IPS-15b (cell line): ENCODE measurements at regions not wholly inside any gene's neighbourhood (a gene's known extent, or its start where the extent isn't known, plus 50 kb on each side); places are given as distances from the start of the nearest gene placed in this dataset.
"Not testable (repeated sequence)": the region's sequence is repeated elsewhere in the genome, so short reads cannot be mapped to it uniquely, and the experiment has no call there.

Experiments used
- H3K27me3 ChIP-seq: one replicate; pipeline ENCODE4 v1.6.1; 2013; ENCODE audit warnings: low read length; ENCODE audit not compliant: control insufficient read depth, insufficient read depth
- H3K36me3 ChIP-seq: one replicate; pipeline ENCODE4 v1.6.1; 2013; ENCODE audit warnings: low read length; ENCODE audit not compliant: control insufficient read depth, insufficient read depth
- H3K4me1 ChIP-seq: one replicate; pipeline ENCODE4 v1.6.1; 2013; ENCODE audit warnings: mild to moderate bottlenecking, low read length; ENCODE audit not compliant: control insufficient read depth, insufficient read depth
- H3K4me3 ChIP-seq: one replicate; pipeline ENCODE4 v1.5.1; 2013; ENCODE audit warnings: low read depth, low read length
- H3K9ac ChIP-seq: one replicate; pipeline ENCODE4 v1.6.1; 2013; ENCODE audit warnings: low read depth, mild to moderate bottlenecking, low read length
- H3K9me3 ChIP-seq: one replicate; pipeline ENCODE4 v1.6.1; 2013; ENCODE audit warnings: mild to moderate bottlenecking, low read length; ENCODE audit not compliant: control insufficient read depth, insufficient read depth

GRCh38 chr1:72969461-72969860, 687.1 kb upstream of the NEGR1 start:
- Histone ChIP-seq H3K9ac (no peak overlapping the region), H3K4me3 (no peak overlapping the region), H3K4me1 (no peaks in the 10 kb centered on the region), H3K27me3 (no peaks in the 10 kb centered on the region), H3K36me3 (peaks cover 5% of the 10 kb centered on the region), H3K9me3 (no peaks in the 10 kb centered on the region)

- Histone ChIP-seq H3K4me3 (no peak overlapping the region), H3K27me3 (no peaks in the 10 kb centered on the region), H3K9me3 (no peaks in the 10 kb centered on the region), H3K36me3 (no peaks in the 10 kb centered on the region), H3K9ac (no peak overlapping the region), H3K4me1 (no peaks in the 10 kb centered on the region)
Observed at GRCh38 chr1:72954943-72955342, 672.6 kb upstream of the NEGR1 start.

- H3K9me3 ChIP-seq, H3K4me1 ChIP-seq, H3K27me3 ChIP-seq, H3K4me3 ChIP-seq, H3K36me3 ChIP-seq, H3K9ac ChIP-seq: not testable (repeated sequence)
Observed at GRCh38 chr1:72950900-72951299, 668.6 kb upstream of the NEGR1 start.

DNA sequence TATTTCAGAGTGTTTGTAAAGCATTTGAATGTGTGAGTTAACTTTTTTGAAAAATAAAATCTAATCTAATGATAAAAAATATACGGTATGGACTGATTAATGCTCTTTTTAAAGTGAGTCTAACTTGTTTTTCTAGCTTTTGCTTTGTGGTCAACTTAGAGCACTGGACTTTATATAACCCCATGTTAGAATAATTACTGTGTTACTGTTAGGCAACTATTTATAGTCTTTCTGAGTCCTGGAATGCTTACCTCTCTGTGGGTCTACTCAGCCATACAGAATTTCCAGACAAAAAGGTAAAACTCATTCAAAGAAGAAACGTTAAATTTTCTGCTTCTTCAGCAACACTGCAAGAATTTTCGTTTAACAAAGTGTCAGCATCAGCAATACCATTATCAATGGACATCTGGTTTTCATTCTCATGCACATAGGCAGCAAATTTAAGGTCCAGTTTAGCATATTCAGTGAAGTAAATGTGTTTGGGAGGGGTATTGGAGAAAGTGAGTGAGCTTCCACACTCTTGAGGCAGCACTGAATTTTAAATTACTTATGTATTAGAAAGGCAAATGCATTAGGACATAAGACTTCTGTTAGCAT, 664.7 kb upstream of the NEGR1 start:
- no peaks in the 10 kb centered on the region for H3K9me3 ChIP-seq

GRCh38 chr1:72942008-72942407, 659.7 kb upstream of the NEGR1 start:
- Histone ChIP-seq H3K4me1 (peaks cover 12% of the 10 kb centered on the region), H3K9ac (no peak overlapping the region), H3K9me3 (no peaks in the 10 kb centered on the region)

More for the DNA sequence above, 664.7 kb upstream of the NEGR1 start:
- Histone ChIP-seq H3K4me1 (peaks cover 16% of the 10 kb centered on the region), H3K4me3 (no peak overlapping the region), H3K9ac (no peak overlapping the region), H3K27me3 (no peaks in the 10 kb centered on the region), H3K36me3 (no peaks in the 10 kb centered on the region)

GRCh38 chr1:72938408-72938807, 656.1 kb upstream of the NEGR1 start:
- no peaks in the 10 kb centered on the region for H3K27me3 ChIP-seq
- no peaks in the 10 kb centered on the region for H3K36me3 ChIP-seq
- H3K9ac ChIP-seq, result no peak overlapping the region
- H3K4me3 ChIP-seq, result no peak overlapping the region
- no peaks in the 10 kb centered on the region for H3K9me3 ChIP-seq
- H3K4me1 ChIP-seq, result peaks cover 4% of the 10 kb centered on the region

More at GRCh38 chr1:72942008-72942407, 659.7 kb upstream of the NEGR1 start:
- H3K36me3 ChIP-seq, result no peaks in the 10 kb centered on the region
- no peaks in the 10 kb centered on the region for H3K27me3 ChIP-seq
- no peak overlapping the region for H3K4me3 ChIP-seq

GRCh38 chr1:72937905-72938304, 655.6 kb upstream of the NEGR1 start:
- Histone ChIP-seq H3K9me3 (no peaks in the 10 kb centered on the region), H3K9ac (no peak overlapping the region), H3K4me3 (no peak overlapping the region)

GRCh38 chr1:72936942-72937341, 654.6 kb upstream of the NEGR1 start:
- Histone ChIP-seq H3K36me3 (no peaks in the 10 kb centered on the region), H3K9ac (no peak overlapping the region), H3K4me1 (no peaks in the 10 kb centered on the region), H3K9me3 (no peaks in the 10 kb centered on the region), H3K4me3 (no peak overlapping the region), H3K27me3 (no peaks in the 10 kb centered on the region)

More at GRCh38 chr1:72937905-72938304, 655.6 kb upstream of the NEGR1 start:
- no peaks in the 10 kb centered on the region for H3K27me3 ChIP-seq
- H3K36me3 ChIP-seq, result no peaks in the 10 kb centered on the region
- peaks cover 3% of the 10 kb centered on the region for H3K4me1 ChIP-seq

- Histone ChIP-seq H3K27me3 (no peaks in the 10 kb centered on the region), H3K9ac (no peak overlapping the region), H3K4me3 (no peak overlapping the region), H3K36me3 (no peaks in the 10 kb centered on the region), H3K9me3 (no peaks in the 10 kb centered on the region), H3K4me1 (no peaks in the 10 kb centered on the region)
Observed at GRCh38 chr1:72936151-72936740, 653.9 kb upstream of the NEGR1 start.

DNA sequence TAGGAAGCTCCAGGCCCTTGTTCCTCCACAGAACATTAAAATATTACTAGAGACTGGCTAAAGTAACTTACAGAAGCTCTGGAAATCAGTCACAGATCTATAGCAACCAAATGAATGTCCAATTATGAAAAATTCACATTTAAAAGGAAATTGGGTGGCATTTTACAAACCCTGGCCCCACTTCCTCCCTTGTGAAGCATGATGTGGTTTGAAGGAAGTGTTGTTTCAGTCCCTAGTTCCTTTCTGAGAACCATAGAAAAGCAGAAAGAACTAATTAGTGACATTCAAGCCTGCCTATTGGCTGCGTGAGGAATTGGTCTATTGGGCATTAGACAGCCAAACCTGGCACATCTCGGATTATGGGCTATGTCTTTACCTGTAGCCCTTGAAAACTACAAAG, 649.7 kb upstream of the NEGR1 start:
- Histone ChIP-seq H3K4me1 (no peaks in the 10 kb centered on the region), H3K9ac (no peak overlapping the region), H3K4me3 (no peak overlapping the region), H3K36me3 (no peaks in the 10 kb centered on the region), H3K9me3 (no peaks in the 10 kb centered on the region), H3K27me3 (no peaks in the 10 kb centered on the region)

DNA sequence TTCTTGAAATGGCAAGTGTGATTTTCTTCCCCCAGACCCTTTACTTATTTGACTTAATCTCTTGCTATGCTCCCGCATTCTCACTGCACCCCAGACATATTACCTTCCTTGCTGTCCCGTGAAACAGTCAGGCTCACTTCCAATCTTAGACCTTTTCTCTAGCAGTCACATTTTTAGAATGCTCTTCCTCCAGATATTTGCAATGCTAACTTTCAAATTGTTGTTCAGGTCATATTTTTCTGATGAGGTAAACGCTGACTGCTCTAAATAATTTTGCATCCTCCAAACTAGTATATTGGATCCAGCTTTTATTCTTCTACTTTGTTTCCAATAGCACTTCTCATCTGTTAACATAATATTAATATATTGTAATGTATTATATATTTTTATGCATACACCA, 648.2 kb upstream of the NEGR1 start:
- no peak overlapping the region for H3K9ac ChIP-seq
- H3K4me1 ChIP-seq, result no peaks in the 10 kb centered on the region
- no peaks in the 10 kb centered on the region for H3K9me3 ChIP-seq
- H3K36me3 ChIP-seq, result no peaks in the 10 kb centered on the region
- H3K27me3 ChIP-seq, result no peaks in the 10 kb centered on the region
- no peak overlapping the region for H3K4me3 ChIP-seq

DNA sequence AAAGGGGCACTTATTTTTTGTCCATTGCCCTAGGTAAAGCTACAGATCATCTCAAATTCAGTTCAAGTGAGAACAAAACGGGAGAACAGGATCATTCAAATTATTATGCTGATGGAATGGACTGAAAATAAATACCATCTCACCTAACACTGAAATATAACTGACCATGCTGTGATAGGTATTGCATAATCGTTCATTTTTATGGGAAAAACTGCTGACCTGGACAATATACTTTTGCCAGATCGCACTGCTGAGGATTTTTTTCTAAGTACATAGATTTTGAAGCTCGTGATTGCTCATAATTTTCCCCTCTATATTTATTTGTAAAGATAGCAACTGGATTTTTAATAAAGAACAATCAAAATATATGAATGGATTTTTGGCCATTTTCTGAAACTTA, 636.6 kb upstream of the NEGR1 start:
- no peaks in the 10 kb centered on the region for H3K36me3 ChIP-seq
- no peak overlapping the region for H3K9ac ChIP-seq
- H3K27me3 ChIP-seq, result no peaks in the 10 kb centered on the region
- no peaks in the 10 kb centered on the region for H3K9me3 ChIP-seq
- no peak overlapping the region for H3K4me3 ChIP-seq
- H3K4me1 ChIP-seq, result peaks cover 4% of the 10 kb centered on the region
